Stomach (tissue), 8 donors: ENCODE measurements at regions not wholly inside any gene's neighbourhood (a gene's known extent, or its start where the extent isn't known, plus 50 kb on each side); places are given as distances from the start of the nearest gene placed in this dataset.
"Not testable (repeated sequence)": the region's sequence is repeated elsewhere in the genome, so short reads cannot be mapped to it uniquely, and the experiment has no call there.

Experiments
- DNase-seq, 2 donors: peaks; one replicate each; pipeline versions ENCODE4 v3.0.0 to v3.0.0-alpha.2; 2013 to 2019
- H3K27ac ChIP-seq, 5 donors: fragments of 200-600 bp in 4 of 5; sonication (generic) in 4 of 5; one replicate each; pipeline ENCODE4 v1.5.1; 2013 to 2019; ENCODE audit warnings: mild to moderate bottlenecking in 1 of 5, moderate library complexity in 1 of 5
- H3K27me3 ChIP-seq, 3 donors: fragments of 200-600 bp; sonication (generic); one replicate each; pipeline ENCODE4 v1.5.1; 2017 to 2019; ENCODE audit warnings: mixed run types in 1 of 3
- H3K36me3 ChIP-seq, 4 donors: fragments of 200-600 bp; sonication (generic); 1 replicate in 3 of 4; 2 replicates in 1 of 4; pipeline ENCODE4 v1.5.1; 2016 to 2019
- H3K4me1 ChIP-seq, 4 donors: fragments of 200-600 bp; sonication (generic); one replicate each; pipeline ENCODE4 v1.5.1; 2016 to 2019
- H3K4me3 ChIP-seq, 4 donors: fragments of 200-600 bp; sonication (generic) in 3 of 4; one replicate each; pipeline ENCODE4 v1.5.1; 2016 to 2019; ENCODE audit warnings: mild to moderate bottlenecking in 1 of 4
- H3K9me3 ChIP-seq, 4 donors: fragments of 200-600 bp; sonication (generic); one replicate each; pipeline ENCODE4 v1.5.1; 2016 to 2019
- EP300 ChIP-seq: sonication (generic); formaldehyde crosslinking; IDR thresholded peaks from one replicate; pipeline ENCODE4 v1.6.1; 2017; ENCODE audit warnings: antibody characterized with exemption
- POLR2A ChIP-seq, 4 donors: fragments of 450-650 bp; IDR thresholded peaks; one replicate each; pipeline ENCODE4 v1.6.1; 2016; ENCODE audit warnings: antibody characterized with exemption in 4 of 4, control low read depth in 2 of 4, mild to moderate bottlenecking in 1 of 4, moderate library complexity in 1 of 4
- POLR2AphosphoS5 ChIP-seq, 3 donors: sonication (generic); formaldehyde crosslinking; IDR thresholded peaks; one replicate each; pipeline ENCODE4 v1.6.1; 2016; ENCODE audit warnings: antibody characterized with exemption in 3 of 3
- WGBS, 5 donors: extraction: QIAGEN DNeasy Blood & Tissue Kit in 3 of 5; methylation state at CpG; one replicate each; pipeline versions ENCODE4 v1.1.5 to v1.1.7; 2013 to 2018; 5-methylcytosine and 5-hydroxymethylcytosine counted together
- intact Hi-C: fragments of 100-400 bp; cut with DNase I; formaldehyde crosslinking; loops from one replicate; pipeline ENCODE4 v1.15.1; 2023; ENCODE audit warnings: low total_unique reads
- TF ChIP-seq, protein P1 (sequence below), 7 experiments: fragments of 450-650 bp in 4 of 7; fragments of 200-600 bp in 3 of 7; sonication (generic) in 3 of 7; IDR thresholded peaks; one replicate each; pipeline ENCODE4 v1.5.1; 2016 to 2019; ENCODE audit warnings: antibody characterized with exemption in 7 of 7, control low read depth in 2 of 7, mild to moderate bottlenecking in 1 of 7
- donor health status: healthy with polysubstance abuse.
- donor health status: Bipolar disorder and iron deficiency.
- donor health status: healthy.

GRCh38 chr18:64693766-64694165 lies 544.9 kb upstream of the LINC00305 start:
- Histone ChIP-seq H3K9me3 (no peaks in the 10 kb centered on the region), H3K4me3 (no peak overlapping the region), H3K27me3 (no peaks in the 10 kb centered on the region), H3K4me1 (no peaks in the 10 kb centered on the region), H3K27ac (no peak overlapping the region), H3K36me3 (no peaks in the 10 kb centered on the region)
- DNase-seq = no peak
- WGBS, 5 donors = 61 to 75% (median 65%) methylated on average over 4 of the region's 4 CpGs
- intact Hi-C loops = no loop called here
- TF ChIP-seq POLR2AphosphoS5 (IDR thresholded peaks at IDR 0.05) (no peak), EP300 (no peak), POLR2A (IDR thresholded peaks at IDR 0.05) (no peak)
- TF ChIP-seq, protein P1, sequence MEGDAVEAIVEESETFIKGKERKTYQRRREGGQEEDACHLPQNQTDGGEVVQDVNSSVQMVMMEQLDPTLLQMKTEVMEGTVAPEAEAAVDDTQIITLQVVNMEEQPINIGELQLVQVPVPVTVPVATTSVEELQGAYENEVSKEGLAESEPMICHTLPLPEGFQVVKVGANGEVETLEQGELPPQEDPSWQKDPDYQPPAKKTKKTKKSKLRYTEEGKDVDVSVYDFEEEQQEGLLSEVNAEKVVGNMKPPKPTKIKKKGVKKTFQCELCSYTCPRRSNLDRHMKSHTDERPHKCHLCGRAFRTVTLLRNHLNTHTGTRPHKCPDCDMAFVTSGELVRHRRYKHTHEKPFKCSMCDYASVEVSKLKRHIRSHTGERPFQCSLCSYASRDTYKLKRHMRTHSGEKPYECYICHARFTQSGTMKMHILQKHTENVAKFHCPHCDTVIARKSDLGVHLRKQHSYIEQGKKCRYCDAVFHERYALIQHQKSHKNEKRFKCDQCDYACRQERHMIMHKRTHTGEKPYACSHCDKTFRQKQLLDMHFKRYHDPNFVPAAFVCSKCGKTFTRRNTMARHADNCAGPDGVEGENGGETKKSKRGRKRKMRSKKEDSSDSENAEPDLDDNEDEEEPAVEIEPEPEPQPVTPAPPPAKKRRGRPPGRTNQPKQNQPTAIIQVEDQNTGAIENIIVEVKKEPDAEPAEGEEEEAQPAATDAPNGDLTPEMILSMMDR (IDR thresholded peaks at IDR 0.05) = no peak

DNA sequence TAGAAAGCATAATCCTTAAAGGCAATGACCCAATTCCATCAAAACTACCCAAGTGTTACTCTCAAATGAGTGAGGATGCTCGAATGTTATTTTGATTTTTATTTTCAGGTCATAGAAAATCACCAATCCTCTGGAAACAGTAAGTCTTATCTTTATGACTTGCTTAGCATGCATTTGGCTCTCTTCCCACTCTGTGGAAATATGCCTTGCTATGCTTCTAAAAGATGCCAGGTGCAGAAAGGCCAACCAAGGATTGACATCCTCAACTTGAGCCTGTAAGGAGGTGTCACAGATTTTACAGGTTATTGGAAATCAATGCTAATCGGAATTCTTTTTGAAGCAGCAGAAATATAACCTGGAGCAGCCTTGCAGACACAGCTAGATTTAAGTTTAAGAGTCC lies 543.9 kb upstream of the LINC00305 start:
- Histone ChIP-seq H3K9me3 (no peaks in the 10 kb centered on the region), H3K36me3 (no peaks in the 10 kb centered on the region), H3K27ac (no peak overlapping the region), H3K4me3 (no peak overlapping the region), H3K4me1 (no peaks in the 10 kb centered on the region), H3K27me3 (no peaks in the 10 kb centered on the region)
- intact Hi-C loops = no loop called here
- 66 to 88% (median 74%) methylated on average over 2 of the region's 2 CpGs for WGBS, 5 donors
- TF ChIP-seq EP300 (no peak), POLR2AphosphoS5 (IDR thresholded peaks at IDR 0.05) (no peak), POLR2A (IDR thresholded peaks at IDR 0.05) (no peak)
- TF ChIP-seq, protein P1 (IDR thresholded peaks at IDR 0.05) = no peak
- no peak for DNase-seq

GRCh38 chr18:64679121-64679520 lies 530.2 kb upstream of the LINC00305 start:
- TF ChIP-seq, protein P1 (IDR thresholded peaks at IDR 0.05) = no peak
- TF ChIP-seq POLR2A (IDR thresholded peaks at IDR 0.05) (no peak), EP300 (no peak), POLR2AphosphoS5 (IDR thresholded peaks at IDR 0.05) (no peak)
- DNase-seq = no peak
- H3K4me1 ChIP-seq = no peaks in the 10 kb centered on the region
- no peak overlapping the region for H3K27ac ChIP-seq
- WGBS, 5 donors = 50 to 61% (median 51%) methylated on average over 2 of the region's 2 CpGs
- intact Hi-C loops = no loop called here
- no peaks in the 10 kb centered on the region for H3K27me3 ChIP-seq
- H3K9me3 ChIP-seq = no peaks in the 10 kb centered on the region
- H3K36me3 ChIP-seq = no peaks in the 10 kb centered on the region
- no peak overlapping the region for H3K4me3 ChIP-seq

DNA sequence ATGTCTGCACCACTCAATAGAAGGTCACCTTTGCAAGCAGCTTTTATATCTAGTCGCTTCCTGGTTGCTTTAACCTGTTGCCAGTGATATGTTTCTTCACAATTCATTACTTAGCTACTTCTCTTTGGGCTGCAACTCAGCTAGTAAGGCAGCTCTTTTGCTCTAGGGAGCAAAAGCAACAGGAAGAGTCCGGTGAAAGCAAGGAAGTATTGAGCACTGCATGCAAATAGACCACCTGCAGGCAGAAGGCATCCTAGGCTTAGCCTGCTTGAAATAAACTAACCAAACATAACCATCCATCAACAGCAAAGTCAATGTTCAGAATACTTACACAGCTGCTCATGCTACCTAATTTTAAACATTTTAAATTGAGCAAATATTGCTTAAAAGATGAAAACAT lies 529.2 kb upstream of the LINC00305 start:
- Histone ChIP-seq H3K4me1 (no peaks in the 10 kb centered on the region), H3K36me3 (no peaks in the 10 kb centered on the region), H3K4me3 (no peak overlapping the region), H3K27me3 (no peaks in the 10 kb centered on the region), H3K27ac (no peak overlapping the region), H3K9me3 (no peaks in the 10 kb centered on the region)
- TF ChIP-seq EP300 (no peak), POLR2AphosphoS5 (IDR thresholded peaks at IDR 0.05) (no peak), POLR2A (IDR thresholded peaks at IDR 0.05) (no peak)
- 40 to 60% (median 51%) methylated on average over 2 of the region's 2 CpGs for WGBS, 5 donors
- intact Hi-C loops = no loop called here
- no peak for DNase-seq

DNA sequence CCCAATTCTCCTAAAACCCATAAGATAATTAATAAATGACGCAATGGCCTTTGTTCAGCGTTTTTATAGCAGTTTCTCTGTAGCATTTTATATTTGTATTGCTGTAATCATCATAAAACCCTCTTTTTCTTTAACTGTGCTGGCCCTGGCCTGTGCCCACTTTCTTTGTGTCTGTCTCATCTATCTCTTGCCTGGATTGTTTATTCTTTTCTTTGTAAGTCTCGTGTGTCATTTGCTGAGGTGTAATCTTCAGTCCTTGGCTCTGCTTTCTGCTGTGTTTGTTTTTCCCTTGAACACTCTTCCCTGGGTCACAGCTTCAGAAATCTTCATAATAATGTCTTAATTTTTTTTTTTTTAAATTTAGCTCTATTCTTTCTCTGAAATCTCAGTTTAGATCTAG lies 525.8 kb upstream of the LINC00305 start:
- TF ChIP-seq, protein P1 (IDR thresholded peaks at IDR 0.05) = no peak
- TF ChIP-seq EP300 = no peak
- TF ChIP-seq POLR2AphosphoS5 (IDR thresholded peaks at IDR 0.05) = no peak
- no peak for TF ChIP-seq POLR2A (IDR thresholded peaks at IDR 0.05)
- intact Hi-C loops = no loop called here
- Histone ChIP-seq H3K36me3 (no peaks in the 10 kb centered on the region), H3K27me3 (no peaks in the 10 kb centered on the region), H3K27ac (no peak overlapping the region), H3K9me3 (peaks cover 0 to 11% (median 0%) of the 10 kb centered on the region in 4 donors), H3K4me3 (no peak overlapping the region), H3K4me1 (no peaks in the 10 kb centered on the region)
- DNase-seq = no peak
- WGBS, 5 donors = 57 to 62% (median 60%) methylated on average over 3 of the region's 3 CpGs

GRCh38 chr18:64671293-64671692 lies 522.4 kb upstream of the LINC00305 start:
- DNase-seq, H3K4me1 ChIP-seq, H3K36me3 ChIP-seq, H3K27ac ChIP-seq, H3K4me3 ChIP-seq, H3K27me3 ChIP-seq, intact Hi-C loops: not testable (repeated sequence)
- peaks cover 0 to 11% (median 0%) of the 10 kb centered on the region in 4 donors for H3K9me3 ChIP-seq
- 69 to 96% (median 73%) methylated on average over 5 of the region's 5 CpGs for WGBS, 5 donors
